ENCODE measurements at regions not wholly inside any gene's neighbourhood (a gene's known extent, or its start where the extent isn't known, plus 50 kb on each side); places are given as distances from the start of the nearest gene placed in this dataset.

DNA sequence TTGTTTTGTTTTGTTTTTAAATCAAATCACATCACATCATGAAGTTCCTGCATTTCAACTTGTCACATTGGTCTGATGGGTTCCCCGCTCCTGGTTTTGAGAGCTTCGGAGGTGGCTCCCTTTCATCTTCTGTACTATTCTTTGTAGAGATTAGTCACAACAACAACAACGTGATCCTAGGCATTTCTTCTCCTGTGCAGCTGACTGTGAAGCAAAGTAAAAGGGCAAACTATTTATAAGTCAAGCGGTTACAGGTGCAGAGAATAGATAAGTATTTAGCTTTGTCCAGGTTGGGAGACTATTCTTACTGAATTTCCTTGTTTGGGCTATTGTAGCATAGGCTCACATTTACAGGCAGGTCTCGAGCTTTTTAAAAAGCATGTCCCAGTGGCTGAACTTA lies 197.7 kb upstream of the CDKN2B start:
- Histone ChIP-seq H4K20me1 (ENCODE audit: control insufficient read depth, insufficient read depth, insufficient read length) (no peaks in the 10 kb centered on the region), H2BK20ac (ENCODE audit: low read depth, low read length, poor library complexity, severe bottlenecking) (no peak overlapping the region), H3K9ac (ENCODE audit: extremely low read depth, insufficient read length, low read length) (no peak overlapping the region), H4K8ac (replicated peaks; ENCODE audit: insufficient read length, low read depth, low read length) (no peak overlapping the region), H2BK15ac (ENCODE audit: low read depth, low read length) (no peak overlapping the region), H3K79me2 (ENCODE audit: insufficient read depth, low read length) (no peaks in the 10 kb centered on the region), H3K27ac (ENCODE audit: insufficient read length, low read depth, low read length) (no peak overlapping the region), H2AFZ (ENCODE audit: low read length) (no peak overlapping the region), H3K4ac (ENCODE audit: low read depth, low read length) (no peak overlapping the region), H3K18ac (ENCODE audit: insufficient read length, low read depth, low read length) (no peak overlapping the region), H3K14ac (ENCODE audit: insufficient read depth, low read length) (no peak overlapping the region), H2AK5ac (ENCODE audit: insufficient read length, low read length) (no peak overlapping the region), H2BK12ac (ENCODE audit: insufficient read length, low read depth, low read length) (no peak overlapping the region), H3K27me3 (ENCODE audit: insufficient read depth, low read length) (no peaks in the 10 kb centered on the region), H3K23me2 (ENCODE audit: insufficient read length, low read depth, low read length, poor library complexity, severe bottlenecking) (no peaks in the 10 kb centered on the region), H4K91ac (ENCODE audit: insufficient read length, low read depth, low read length) (no peak overlapping the region), H3K56ac (ENCODE audit: insufficient read length, low read depth, low read length) (no peak overlapping the region), H3K4me2 (ENCODE audit: insufficient read depth, insufficient read length, low read length) (no peak overlapping the region), H3T11ph (ENCODE audit: low read length) (no peak overlapping the region), H3K4me1 (ENCODE audit: insufficient read depth, low read length) (no peaks in the 10 kb centered on the region), H3K9me3 (ENCODE audit: control insufficient read depth, low read depth, low read length) (no peaks in the 10 kb centered on the region), H2BK120ac (ENCODE audit: low read depth, low read length, poor library complexity, severe bottlenecking) (no peak overlapping the region), H3K79me1 (ENCODE audit: insufficient read depth, low read depth, low read length, poor library complexity, severe bottlenecking) (no peaks in the 10 kb centered on the region), H3K23ac (ENCODE audit: insufficient read length, low read depth, low read length) (no peak overlapping the region), H2BK5ac (ENCODE audit: insufficient read length, low read length) (no peak overlapping the region), H4K5ac (ENCODE audit: insufficient read length, low read depth, low read length) (no peak overlapping the region)
- no peaks in the 10 kb centered on the region for H3K27me3 Mint-ChIP-seq (ENCODE audit: low read depth)
- TF ChIP-seq, protein P1, sequence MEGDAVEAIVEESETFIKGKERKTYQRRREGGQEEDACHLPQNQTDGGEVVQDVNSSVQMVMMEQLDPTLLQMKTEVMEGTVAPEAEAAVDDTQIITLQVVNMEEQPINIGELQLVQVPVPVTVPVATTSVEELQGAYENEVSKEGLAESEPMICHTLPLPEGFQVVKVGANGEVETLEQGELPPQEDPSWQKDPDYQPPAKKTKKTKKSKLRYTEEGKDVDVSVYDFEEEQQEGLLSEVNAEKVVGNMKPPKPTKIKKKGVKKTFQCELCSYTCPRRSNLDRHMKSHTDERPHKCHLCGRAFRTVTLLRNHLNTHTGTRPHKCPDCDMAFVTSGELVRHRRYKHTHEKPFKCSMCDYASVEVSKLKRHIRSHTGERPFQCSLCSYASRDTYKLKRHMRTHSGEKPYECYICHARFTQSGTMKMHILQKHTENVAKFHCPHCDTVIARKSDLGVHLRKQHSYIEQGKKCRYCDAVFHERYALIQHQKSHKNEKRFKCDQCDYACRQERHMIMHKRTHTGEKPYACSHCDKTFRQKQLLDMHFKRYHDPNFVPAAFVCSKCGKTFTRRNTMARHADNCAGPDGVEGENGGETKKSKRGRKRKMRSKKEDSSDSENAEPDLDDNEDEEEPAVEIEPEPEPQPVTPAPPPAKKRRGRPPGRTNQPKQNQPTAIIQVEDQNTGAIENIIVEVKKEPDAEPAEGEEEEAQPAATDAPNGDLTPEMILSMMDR (conservative IDR thresholded peaks at IDR 0.05), result no peak
- H3K9me3 Mint-ChIP-seq, result no peaks in the 10 kb centered on the region
- H3K27ac Mint-ChIP-seq, result no peak overlapping the region
- no CpG with 5 or more reads among the region's 5 CpGs for WGBS (ENCODE audit: extremely low coverage, insufficient read length, low lambda C conversion rate)
- no peak overlapping the region for H3K4me3 Mint-ChIP-seq
- no peak for DNase-seq
- no peaks in the 10 kb centered on the region for H3K4me1 Mint-ChIP-seq
- H3K36me3 Mint-ChIP-seq (ENCODE audit: insufficient read depth in 1 of 3, low read depth in 3 of 3), result no peaks in the 10 kb centered on the region

Measured in H9 (cell line).